ENCODE measurements at regions not wholly inside any gene's neighbourhood (a gene's known extent, or its start where the extent isn't known, plus 50 kb on each side); places are given as distances from the start of the nearest gene placed in this dataset.

DNA sequence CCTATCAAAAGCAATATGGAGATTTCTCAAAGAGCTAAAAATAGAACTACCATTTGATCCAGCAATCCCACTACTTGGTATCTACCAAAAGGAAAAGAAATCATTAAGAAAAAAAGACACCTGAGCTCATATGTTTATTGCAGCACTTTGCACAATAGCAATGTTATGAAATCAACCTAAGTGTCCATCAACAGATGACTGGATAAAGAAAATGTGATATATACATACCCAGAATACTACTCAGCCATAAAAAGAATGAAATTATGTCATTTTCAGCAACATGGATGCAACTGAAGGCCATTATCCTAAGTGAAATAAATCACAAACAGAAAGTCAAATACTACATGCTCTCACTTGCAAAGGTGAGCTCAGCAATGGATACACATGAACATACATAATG, 1565.5 kb upstream of the RAG2 start:
- H3K4me3 ChIP-seq: no peak overlapping the region
- TF ChIP-seq, protein P1, sequence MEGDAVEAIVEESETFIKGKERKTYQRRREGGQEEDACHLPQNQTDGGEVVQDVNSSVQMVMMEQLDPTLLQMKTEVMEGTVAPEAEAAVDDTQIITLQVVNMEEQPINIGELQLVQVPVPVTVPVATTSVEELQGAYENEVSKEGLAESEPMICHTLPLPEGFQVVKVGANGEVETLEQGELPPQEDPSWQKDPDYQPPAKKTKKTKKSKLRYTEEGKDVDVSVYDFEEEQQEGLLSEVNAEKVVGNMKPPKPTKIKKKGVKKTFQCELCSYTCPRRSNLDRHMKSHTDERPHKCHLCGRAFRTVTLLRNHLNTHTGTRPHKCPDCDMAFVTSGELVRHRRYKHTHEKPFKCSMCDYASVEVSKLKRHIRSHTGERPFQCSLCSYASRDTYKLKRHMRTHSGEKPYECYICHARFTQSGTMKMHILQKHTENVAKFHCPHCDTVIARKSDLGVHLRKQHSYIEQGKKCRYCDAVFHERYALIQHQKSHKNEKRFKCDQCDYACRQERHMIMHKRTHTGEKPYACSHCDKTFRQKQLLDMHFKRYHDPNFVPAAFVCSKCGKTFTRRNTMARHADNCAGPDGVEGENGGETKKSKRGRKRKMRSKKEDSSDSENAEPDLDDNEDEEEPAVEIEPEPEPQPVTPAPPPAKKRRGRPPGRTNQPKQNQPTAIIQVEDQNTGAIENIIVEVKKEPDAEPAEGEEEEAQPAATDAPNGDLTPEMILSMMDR (IDR thresholded peaks at IDR 0.05; ENCODE audit: low read depth, low read length): no peak
- no peak for DNase-seq (ENCODE audit: low read depth in 1 of 2, low spot score in 1 of 2)
- H3K36me3 ChIP-seq: no peaks in the 10 kb centered on the region
- no peak overlapping the region for H3K27ac ChIP-seq
- H3K27me3 ChIP-seq: no peaks in the 10 kb centered on the region
- H3K9me3 ChIP-seq (ENCODE audit: low read depth): no peaks in the 10 kb centered on the region
- H3K4me1 ChIP-seq (ENCODE audit: low read depth): no peaks in the 10 kb centered on the region

GRCh38 chr11:38160433-38160832, 1562.4 kb upstream of the RAG2 start:
- Histone ChIP-seq H3K4me1 (ENCODE audit: low read depth) (no peaks in the 10 kb centered on the region), H3K9me3 (ENCODE audit: low read depth) (no peaks in the 10 kb centered on the region), H3K27ac (no peak overlapping the region), H3K36me3 (no peaks in the 10 kb centered on the region), H3K27me3 (no peaks in the 10 kb centered on the region), H3K4me3 (no peak overlapping the region)
- no peak for DNase-seq (ENCODE audit: low read depth in 1 of 2, low spot score in 1 of 2)
- TF ChIP-seq, protein P1 (IDR thresholded peaks at IDR 0.05; ENCODE audit: low read depth, low read length): no peak

DNA sequence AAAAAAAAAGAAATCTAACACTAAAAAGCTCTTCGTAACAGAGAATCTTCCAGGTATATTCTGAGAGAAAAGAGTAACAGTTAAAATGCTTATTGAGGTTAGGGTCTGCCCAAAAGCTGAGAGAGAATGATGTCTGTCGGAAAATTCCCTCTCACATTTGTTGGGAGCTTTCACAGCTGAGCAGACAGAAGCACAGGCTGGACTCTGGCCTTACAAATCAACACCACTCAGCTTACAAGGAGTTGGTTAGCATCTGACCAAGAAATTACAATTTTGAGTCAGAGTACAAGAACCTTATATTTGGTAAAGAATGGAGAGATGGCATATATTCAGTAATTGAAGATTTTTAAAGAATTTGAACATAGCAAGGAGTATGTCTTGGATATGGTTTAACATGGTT, 1561.0 kb upstream of the RAG2 start:
- H3K36me3 ChIP-seq: no peaks in the 10 kb centered on the region
- H3K9me3 ChIP-seq (ENCODE audit: low read depth): no peaks in the 10 kb centered on the region
- H3K27me3 ChIP-seq: no peaks in the 10 kb centered on the region
- no peak overlapping the region for H3K27ac ChIP-seq
- DNase-seq (ENCODE audit: low read depth in 1 of 2, low spot score in 1 of 2): no peak
- no peak overlapping the region for H3K4me3 ChIP-seq
- H3K4me1 ChIP-seq (ENCODE audit: low read depth): no peaks in the 10 kb centered on the region
- TF ChIP-seq, protein P1 (IDR thresholded peaks at IDR 0.05; ENCODE audit: low read depth, low read length): no peak

DNA sequence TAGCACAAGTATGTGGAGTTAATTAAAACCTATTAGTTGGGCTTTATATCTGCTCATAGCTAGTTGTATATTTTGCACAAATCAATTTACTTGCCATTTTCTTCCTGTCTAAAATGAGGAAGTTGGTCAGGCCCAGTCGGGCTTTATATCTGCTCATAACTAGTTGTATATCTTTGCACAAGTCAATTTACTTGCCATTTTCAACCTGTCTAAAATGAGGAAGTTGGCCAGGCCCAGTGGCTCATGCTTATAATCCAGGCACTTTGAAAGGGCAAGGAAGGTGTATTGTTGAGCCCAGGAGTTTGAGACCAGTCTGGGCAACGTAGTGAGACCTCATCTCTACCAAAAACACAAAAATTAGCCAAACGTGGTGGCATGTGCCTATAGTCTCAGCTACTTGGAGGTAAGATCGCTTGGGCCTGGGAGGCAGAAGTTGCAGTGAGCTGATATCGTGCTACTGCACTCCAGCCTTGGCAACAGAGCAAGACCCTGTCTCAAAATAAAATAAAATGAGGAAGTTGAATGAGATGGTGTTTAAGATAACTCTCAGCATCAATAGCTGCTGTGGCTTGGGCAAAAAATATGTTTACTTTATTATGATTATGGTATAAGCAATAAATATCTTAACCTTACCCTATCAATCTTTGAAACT, 1558.6 kb upstream of the RAG2 start:
- DNase-seq (ENCODE audit: low read depth in 1 of 2, low spot score in 1 of 2): no peak
- TF ChIP-seq, protein P1 (IDR thresholded peaks at IDR 0.05; ENCODE audit: low read depth, low read length): no peak
- Histone ChIP-seq H3K27me3 (no peaks in the 10 kb centered on the region), H3K27ac (no peak overlapping the region), H3K36me3 (no peaks in the 10 kb centered on the region), H3K9me3 (ENCODE audit: low read depth) (no peaks in the 10 kb centered on the region), H3K4me1 (ENCODE audit: low read depth) (no peaks in the 10 kb centered on the region), H3K4me3 (no peak overlapping the region)

DNA sequence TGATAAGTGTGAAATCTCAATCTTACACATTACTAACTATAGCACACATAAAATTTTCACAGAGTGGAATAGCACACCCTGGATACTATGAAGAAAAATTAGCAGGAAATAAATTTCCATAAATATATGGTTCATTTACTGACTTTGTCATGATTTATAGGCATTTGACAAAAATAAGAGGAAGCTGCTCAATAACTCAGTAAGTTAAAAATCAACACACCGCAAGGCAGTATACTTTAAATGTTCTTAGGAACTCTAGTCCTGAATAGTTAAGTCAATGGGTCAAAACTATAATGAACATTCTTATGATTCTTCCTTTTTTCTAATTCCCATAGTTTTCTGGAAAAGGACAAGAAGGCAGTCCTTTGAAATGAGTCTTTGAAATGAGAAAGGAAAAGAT, 1557.8 kb upstream of the RAG2 start:
- no peaks in the 10 kb centered on the region for H3K4me1 ChIP-seq (ENCODE audit: low read depth)
- H3K27me3 ChIP-seq: no peaks in the 10 kb centered on the region
- TF ChIP-seq, protein P1 (IDR thresholded peaks at IDR 0.05; ENCODE audit: low read depth, low read length): no peak
- no peak overlapping the region for H3K27ac ChIP-seq
- H3K36me3 ChIP-seq: no peaks in the 10 kb centered on the region
- no peak for DNase-seq (ENCODE audit: low read depth in 1 of 2, low spot score in 1 of 2)
- H3K9me3 ChIP-seq (ENCODE audit: low read depth): no peaks in the 10 kb centered on the region
- H3K4me3 ChIP-seq: no peak overlapping the region
